ENCODE measurements at regions not wholly inside any gene's neighbourhood (a gene's known extent, or its start where the extent isn't known, plus 50 kb on each side); places are given as distances from the start of the nearest gene placed in this dataset.

- no peak for TF ChIP-seq CTCF (IDR thresholded peaks at IDR 0.05; ENCODE audit: poor library complexity, severe bottlenecking)
- TF ChIP-seq EP300 (conservative IDR thresholded peaks at IDR 0.05; ENCODE audit: poor library complexity, severe bottlenecking) = no peak
- no peak for TF ChIP-seq EZH2 (IDR thresholded peaks at IDR 0.05; ENCODE audit: borderline replicate concordance, insufficient read depth, low read length, poor library complexity, severe bottlenecking)
Observed at GRCh38 chr1:208791456-208791855, 547.3 kb upstream of the PLXNA2 start.
